DOHH2 (cell line): ENCODE measurements at regions not wholly inside any gene's neighbourhood (a gene's known extent, or its start where the extent isn't known, plus 50 kb on each side); places are given as distances from the start of the nearest gene placed in this dataset.

Experiments
- H3F3A ChIP-seq: fragments of 200-600 bp; sonication (generic), shearing (Covaris generic); 2 replicates; pipeline ENCODE4 v1.6.0; 2016; ENCODE audit warnings: antibody characterized with exemption, mild to moderate bottlenecking; ENCODE audit not compliant: control insufficient read depth, insufficient read depth
- H3K27ac ChIP-seq: fragments of 200-600 bp; sonication (generic); 2 replicates; pipeline ENCODE4 v1.5.1; 2014; ENCODE audit warnings: low read depth, mild to moderate bottlenecking, low read length, moderate library complexity
- H3K27me3 ChIP-seq: fragments of 200-600 bp; sonication (generic); 2 replicates; pipeline ENCODE4 v1.6.1; 2014; ENCODE audit warnings: mild to moderate bottlenecking, low read length, mixed read lengths; ENCODE audit not compliant: control insufficient read depth
- H3K36me3 ChIP-seq: fragments of 200-600 bp; sonication (generic); 2 replicates; pipeline ENCODE4 v1.6.1; 2014; ENCODE audit warnings: mild to moderate bottlenecking, low read length, moderate library complexity, mixed read lengths; ENCODE audit not compliant: control insufficient read depth
- H3K4me1 ChIP-seq: fragments of 200-600 bp; sonication (generic); 2 replicates; pipeline ENCODE4 v1.6.1; 2014; ENCODE audit warnings: mild to moderate bottlenecking, low read length, mixed read lengths; ENCODE audit not compliant: control insufficient read depth
- H3K4me2 ChIP-seq: fragments of 200-600 bp; sonication (generic); 2 replicates; pipeline ENCODE4 v1.6.0; 2014; ENCODE audit warnings: mild to moderate bottlenecking, low read length, moderate library complexity
- H3K4me3 ChIP-seq: fragments of 200-600 bp; sonication (generic); 2 replicates; pipeline ENCODE4 v1.5.1; 2014; ENCODE audit warnings: mild to moderate bottlenecking, low read length, mixed read lengths
- H3K79me2 ChIP-seq: fragments of 200-600 bp; sonication (generic); 2 replicates; pipeline ENCODE4 v1.6.1; 2014; ENCODE audit warnings: mild to moderate bottlenecking, low read length, mixed read lengths; ENCODE audit not compliant: control insufficient read depth
- H3K9me2 ChIP-seq: fragments of 200-600 bp; sonication (generic); replicated peaks from 2 replicates; pipeline ENCODE4 v1.6.1; 2014; ENCODE audit warnings: mild to moderate bottlenecking, low read length, mixed read lengths; ENCODE audit not compliant: control insufficient read depth
- H3K9me3 ChIP-seq: fragments of 200-600 bp; sonication (generic); 2 replicates; pipeline ENCODE4 v1.6.1; 2014; ENCODE audit warnings: antibody characterized with exemption, low read length, mixed read lengths; ENCODE audit not compliant: control insufficient read depth, insufficient read depth
- H4K20me1 ChIP-seq: fragments of 200-600 bp; sonication (generic); 2 replicates; pipeline ENCODE4 v1.6.0; 2014; ENCODE audit warnings: low read depth, mild to moderate bottlenecking, antibody characterized with exemption, low read length, moderate library complexity; ENCODE audit not compliant: control insufficient read depth, insufficient read depth
- CTCF ChIP-seq: fragments of 200-600 bp; sonication (generic); IDR thresholded peaks from one replicate; pipeline ENCODE4 v1.5.1; 2014; ENCODE audit warnings: antibody characterized with exemption, mild to moderate bottlenecking, low read depth, low read length; ENCODE audit not compliant: poor library complexity, severe bottlenecking
- EZH2phosphoT487 ChIP-seq: fragments of 200-600 bp; sonication (generic); IDR thresholded peaks from 2 replicates; pipeline ENCODE4 v1.6.1; 2017; ENCODE audit warnings: borderline replicate concordance, mild to moderate bottlenecking, antibody characterized with exemption, low read length, moderate library complexity, mixed read lengths

- H3K79me2 ChIP-seq: no peaks in the 10 kb centered on the region
- H3K9me3 ChIP-seq: no peaks in the 10 kb centered on the region; the same call in 1 of the 2 replicates
- no peak overlapping the region for H3K4me2 ChIP-seq
- H3K27me3 ChIP-seq: no peaks in the 10 kb centered on the region
- no peaks in the 10 kb centered on the region for H4K20me1 ChIP-seq
- H3F3A ChIP-seq: no peaks in the 10 kb centered on the region
- TF ChIP-seq EZH2phosphoT487 (no peak), CTCF (no peak)
- no peak overlapping the region for H3K4me3 ChIP-seq
- H3K9me2 ChIP-seq: no peaks in the 10 kb centered on the region
- H3K36me3 ChIP-seq: no peaks in the 10 kb centered on the region
- H3K4me1 ChIP-seq: no peaks in the 10 kb centered on the region
- H3K27ac ChIP-seq: no peak overlapping the region
Observed at GRCh38 chr4:156633847-156634246, 337.8 kb downstream of the PDGFC start.

GRCh38 chr4:156628858-156629257 is 342.7 kb downstream of the PDGFC start:
- Histone ChIP-seq H3F3A (no peaks in the 10 kb centered on the region), H3K79me2 (no peaks in the 10 kb centered on the region), H3K4me2 (no peak overlapping the region), H3K27me3 (no peaks in the 10 kb centered on the region), H3K4me1 (no peaks in the 10 kb centered on the region), H3K36me3 (no peaks in the 10 kb centered on the region), H3K9me3 (no peaks in the 10 kb centered on the region; the same call in 1 of the 2 replicates), H4K20me1 (no peaks in the 10 kb centered on the region), H3K27ac (no peak overlapping the region), H3K4me3 (no peak overlapping the region), H3K9me2 (no peaks in the 10 kb centered on the region)
- TF ChIP-seq CTCF: no peak

GRCh38 chr4:156623376-156623775 is 348.2 kb downstream of the PDGFC start:
- Histone ChIP-seq H3K79me2 (no peaks in the 10 kb centered on the region), H4K20me1 (no peaks in the 10 kb centered on the region), H3K4me1 (no peaks in the 10 kb centered on the region), H3K36me3 (no peaks in the 10 kb centered on the region), H3K9me2 (no peaks in the 10 kb centered on the region), H3F3A (no peaks in the 10 kb centered on the region), H3K27me3 (no peaks in the 10 kb centered on the region), H3K9me3 (no peaks in the 10 kb centered on the region), H3K4me2 (no peak overlapping the region), H3K27ac (no peak overlapping the region), H3K4me3 (no peak overlapping the region)
- TF ChIP-seq CTCF (no peak), EZH2phosphoT487 (no peak)

GRCh38 chr4:156620786-156621185 is 350.8 kb downstream of the PDGFC start:
- TF ChIP-seq EZH2phosphoT487 (no peak), CTCF (no peak)

More at GRCh38 chr4:156620786-156621185, 350.8 kb downstream of the PDGFC start:
- H3K36me3 ChIP-seq: no peaks in the 10 kb centered on the region
- no peaks in the 10 kb centered on the region for H3K27me3 ChIP-seq
- no peak overlapping the region for H3K4me3 ChIP-seq
- H4K20me1 ChIP-seq: no peaks in the 10 kb centered on the region
- no peaks in the 10 kb centered on the region for H3F3A ChIP-seq
- H3K4me1 ChIP-seq: no peaks in the 10 kb centered on the region
- H3K79me2 ChIP-seq: no peaks in the 10 kb centered on the region
- H3K27ac ChIP-seq: no peak overlapping the region
- H3K9me3 ChIP-seq: no peaks in the 10 kb centered on the region
- no peaks in the 10 kb centered on the region for H3K9me2 ChIP-seq
- no peak overlapping the region for H3K4me2 ChIP-seq
